PC-9 (cell line): ENCODE measurements at regions not wholly inside any gene's neighbourhood (a gene's known extent, or its start where the extent isn't known, plus 50 kb on each side); places are given as distances from the start of the nearest gene placed in this dataset.

Experiments used
- EZH2 ChIP-seq: fragments of 200-600 bp; sonication (generic); IDR thresholded peaks from 2 replicates; pipeline ENCODE4 v1.8.0; 2017; ENCODE audit warnings: antibody characterized with exemption, low read depth
- TF ChIP-seq, protein P1 (sequence below): fragments of 200-600 bp; sonication (generic); conservative IDR thresholded peaks from 2 replicates; pipeline ENCODE4 v1.6.1; 2017; ENCODE audit warnings: mixed run types, antibody characterized with exemption, mild to moderate bottlenecking, moderate library complexity

GRCh38 chr18:55106906-55107305, 147.6 kb upstream of the CCDC68 start:
- TF ChIP-seq, protein P1, sequence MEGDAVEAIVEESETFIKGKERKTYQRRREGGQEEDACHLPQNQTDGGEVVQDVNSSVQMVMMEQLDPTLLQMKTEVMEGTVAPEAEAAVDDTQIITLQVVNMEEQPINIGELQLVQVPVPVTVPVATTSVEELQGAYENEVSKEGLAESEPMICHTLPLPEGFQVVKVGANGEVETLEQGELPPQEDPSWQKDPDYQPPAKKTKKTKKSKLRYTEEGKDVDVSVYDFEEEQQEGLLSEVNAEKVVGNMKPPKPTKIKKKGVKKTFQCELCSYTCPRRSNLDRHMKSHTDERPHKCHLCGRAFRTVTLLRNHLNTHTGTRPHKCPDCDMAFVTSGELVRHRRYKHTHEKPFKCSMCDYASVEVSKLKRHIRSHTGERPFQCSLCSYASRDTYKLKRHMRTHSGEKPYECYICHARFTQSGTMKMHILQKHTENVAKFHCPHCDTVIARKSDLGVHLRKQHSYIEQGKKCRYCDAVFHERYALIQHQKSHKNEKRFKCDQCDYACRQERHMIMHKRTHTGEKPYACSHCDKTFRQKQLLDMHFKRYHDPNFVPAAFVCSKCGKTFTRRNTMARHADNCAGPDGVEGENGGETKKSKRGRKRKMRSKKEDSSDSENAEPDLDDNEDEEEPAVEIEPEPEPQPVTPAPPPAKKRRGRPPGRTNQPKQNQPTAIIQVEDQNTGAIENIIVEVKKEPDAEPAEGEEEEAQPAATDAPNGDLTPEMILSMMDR = no peak
- no peak for TF ChIP-seq EZH2
